ENCODE measurements at regions not wholly inside any gene's neighbourhood (a gene's known extent, or its start where the extent isn't known, plus 50 kb on each side); places are given as distances from the start of the nearest gene placed in this dataset.

GRCh38 chr18:67692811-67693210 lies 176.3 kb upstream of the DSEL start (continued):
- TF ChIP-seq GABPA (IDR thresholded peaks at IDR 0.05 in 1 of 2, conservative IDR thresholded peaks at IDR 0.05 in 1 of 2) (no peak), ATF3 (IDR thresholded peaks at IDR 0.05) (no peak), TAF1 (conservative IDR thresholded peaks at IDR 0.05) (no peak), FOXA1 (IDR thresholded peaks at IDR 0.05) (no peak), RAD21 (IDR thresholded peaks at IDR 0.05) (no peak)

GRCh38 chr18:67682516-67682915 lies 166.0 kb upstream of the DSEL start:
- no peak for DNase-seq (ENCODE audit: low spot score)
- no peak overlapping the region for H3K27ac ChIP-seq (ENCODE audit: low read depth in 1 of 2, low read length in 2 of 2)
- no peaks in the 10 kb centered on the region for H3K36me3 ChIP-seq (ENCODE audit: control insufficient read depth in 4 of 4, insufficient read depth in 3 of 4, low read depth in 1 of 4, low read length in 3 of 4)
- WGBS, result 91% methylated on average over 1 of the region's 1 CpG
- TF ChIP-seq FOXA2 (IDR thresholded peaks at IDR 0.05), result no peak
- TF ChIP-seq RAD21 (IDR thresholded peaks at IDR 0.05), result no peak
- TF ChIP-seq SP1 (IDR thresholded peaks at IDR 0.05), result no peak
- no peak for TF ChIP-seq HNF4G (IDR thresholded peaks at IDR 0.05)
- no peak for TF ChIP-seq REST (IDR thresholded peaks at IDR 0.05)
- no peak for TF ChIP-seq ATF3 (IDR thresholded peaks at IDR 0.05)
- no peak for TF ChIP-seq FOXA1 (IDR thresholded peaks at IDR 0.05)
- no peak for TF ChIP-seq JUND (IDR thresholded peaks at IDR 0.05)
- TF ChIP-seq YY1 (IDR thresholded peaks at IDR 0.05), result no peak
- TF ChIP-seq ZBTB33 (IDR thresholded peaks at IDR 0.05), result no peak
- no peak for TF ChIP-seq RXRA (IDR thresholded peaks at IDR 0.05)
- no peak for TF ChIP-seq CTCF (IDR thresholded peaks at IDR 0.05; ENCODE audit: low read depth, low read length, missing input control)
- no peak for TF ChIP-seq EGR1 (IDR thresholded peaks at IDR 0.05; ENCODE audit: low read depth in 2 of 2)
- TF ChIP-seq GABPA (IDR thresholded peaks at IDR 0.05 in 1 of 2, conservative IDR thresholded peaks at IDR 0.05 in 1 of 2), result no peak
- no peak for TF ChIP-seq TAF1 (conservative IDR thresholded peaks at IDR 0.05)
- H3K9ac ChIP-seq (ENCODE audit: low read depth in 1 of 2, low read length in 2 of 2), result no peak overlapping the region
- no peak overlapping the region for H3K4me3 ChIP-seq (ENCODE audit: low read depth in 1 of 3, low read length in 3 of 3)
- H3K9me3 ChIP-seq (ENCODE audit: control insufficient read depth in 4 of 4, low read length in 3 of 4), result no peaks in the 10 kb centered on the region
- no peaks in the 10 kb centered on the region for H3K27me3 ChIP-seq (ENCODE audit: control insufficient read depth in 4 of 4, insufficient read depth in 4 of 4, low read length in 3 of 4)
- H3K4me1 ChIP-seq (ENCODE audit: control insufficient read depth in 4 of 4, insufficient read depth in 4 of 4, low read length in 3 of 4), result no peaks in the 10 kb centered on the region

All from liver (tissue), 8 donors.